Astrocyte of the spinal cord (primary cell): ENCODE measurements at regions not wholly inside any gene's neighbourhood (a gene's known extent, or its start where the extent isn't known, plus 50 kb on each side); places are given as distances from the start of the nearest gene placed in this dataset.

ENCODE experiments used
- DNase-seq: peaks from one replicate; pipeline ENCODE4 v3.0.0; 2011; ENCODE audit warnings: low read depth, low spot score
- H3K4me3 ChIP-seq: 2 replicates; pipeline ENCODE4 v1.5.1; 2011; ENCODE audit warnings: low read depth, mild to moderate bottlenecking, low read length, moderate library complexity
- CTCF ChIP-seq: IDR thresholded peaks from 2 replicates; pipeline ENCODE4 v1.5.1; 2012; ENCODE audit warnings: low read depth, mild to moderate bottlenecking, low read length, inconsistent platforms
- in situ Hi-C: cut with HindIII; loops from 2 replicates; pipeline ENCODE4 v1.10.0; 2017; ENCODE audit warnings: low sequenced_read_pairs

- in situ Hi-C loops, result no loop called here
- H3K4me3 ChIP-seq, result no peak overlapping the region
- TF ChIP-seq CTCF, result no peak
- no peak for DNase-seq
These were observed 223.4 kb downstream of the ZNF608 start for GRCh38 chr5:124522992-124523391.

- no peak overlapping the region for H3K4me3 ChIP-seq
- no peak for DNase-seq
- in situ Hi-C loops, result no loop called here
- no peak for TF ChIP-seq CTCF
These were observed 224.8 kb downstream of the ZNF608 start for GRCh38 chr5:124521461-124522230.

GRCh38 chr5:124519396-124519795 is 227.0 kb downstream of the ZNF608 start:
- no peak overlapping the region for H3K4me3 ChIP-seq
- DNase-seq, result peak; percentile 79
- no peak for TF ChIP-seq CTCF
- in situ Hi-C loops, result no loop called here

- DNase-seq, result no peak
- in situ Hi-C loops, result no loop called here
- TF ChIP-seq CTCF, result no peak
- no peak overlapping the region for H3K4me3 ChIP-seq
These were observed 229.9 kb downstream of the ZNF608 start for GRCh38 chr5:124516567-124516966.

- DNase-seq, result no peak
- in situ Hi-C loops, result no loop called here
- no peak for TF ChIP-seq CTCF
- H3K4me3 ChIP-seq, result no peak overlapping the region
These were observed 230.8 kb downstream of the ZNF608 start for GRCh38 chr5:124515497-124516245.

GRCh38 chr5:124514956-124515355 is 231.5 kb downstream of the ZNF608 start:
- no peak for TF ChIP-seq CTCF
- no peak overlapping the region for H3K4me3 ChIP-seq
- DNase-seq, result no peak
- in situ Hi-C loops, result no loop called here
